ENCODE measurements at regions not wholly inside any gene's neighbourhood (a gene's known extent, or its start where the extent isn't known, plus 50 kb on each side); places are given as distances from the start of the nearest gene placed in this dataset.
"Not testable (repeated sequence)": the region's sequence is repeated elsewhere in the genome, so short reads cannot be mapped to it uniquely, and the experiment has no call there.

GRCh38 chr1:101185421-101185820 lies 51.4 kb upstream of the S1PR1 start:
- no peak for DNase-seq

GRCh38 chr1:101183388-101183699 lies 53.5 kb upstream of the S1PR1 start:
- DNase-seq, result no peak

GRCh38 chr1:101182627-101183387 lies 54.0 kb upstream of the S1PR1 start:
- no peak for DNase-seq

- no peak for DNase-seq
These were observed 54.9 kb upstream of the S1PR1 start for GRCh38 chr1:101181930-101182329.

GRCh38 chr1:101178688-101179491 lies 57.9 kb upstream of the S1PR1 start:
- no peak for DNase-seq

GRCh38 chr1:101178341-101178687 lies 58.5 kb upstream of the S1PR1 start:
- DNase-seq, result no peak

- DNase-seq, result no peak
These were observed 60.9 kb upstream of the S1PR1 start for GRCh38 chr1:101175886-101176285.

GRCh38 chr1:101175466-101175865 lies 61.4 kb upstream of the S1PR1 start:
- no peak for DNase-seq

DNA sequence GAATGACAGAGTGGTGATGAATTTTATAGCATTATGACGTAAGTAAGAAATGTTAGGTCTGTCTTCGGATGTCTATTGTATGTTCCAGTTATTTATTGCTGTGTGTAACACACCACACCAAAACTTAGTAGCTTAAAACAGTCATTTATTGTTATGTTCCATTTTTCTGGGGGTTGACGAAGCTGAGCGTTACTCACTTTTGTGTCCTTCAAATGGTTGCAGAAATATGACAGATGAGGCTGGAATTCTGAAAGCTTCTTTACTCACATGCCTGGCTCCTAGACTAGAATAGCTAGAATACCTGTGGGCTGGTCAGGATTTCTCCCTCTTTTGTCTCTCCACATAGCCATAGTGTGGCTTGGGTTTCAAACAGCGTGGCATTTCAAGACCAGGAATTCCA lies 62.1 kb upstream of the S1PR1 start:
- no peak for DNase-seq

GRCh38 chr1:101174298-101174697 lies 62.5 kb upstream of the S1PR1 start:
- not testable (repeated sequence) for DNase-seq

DNA sequence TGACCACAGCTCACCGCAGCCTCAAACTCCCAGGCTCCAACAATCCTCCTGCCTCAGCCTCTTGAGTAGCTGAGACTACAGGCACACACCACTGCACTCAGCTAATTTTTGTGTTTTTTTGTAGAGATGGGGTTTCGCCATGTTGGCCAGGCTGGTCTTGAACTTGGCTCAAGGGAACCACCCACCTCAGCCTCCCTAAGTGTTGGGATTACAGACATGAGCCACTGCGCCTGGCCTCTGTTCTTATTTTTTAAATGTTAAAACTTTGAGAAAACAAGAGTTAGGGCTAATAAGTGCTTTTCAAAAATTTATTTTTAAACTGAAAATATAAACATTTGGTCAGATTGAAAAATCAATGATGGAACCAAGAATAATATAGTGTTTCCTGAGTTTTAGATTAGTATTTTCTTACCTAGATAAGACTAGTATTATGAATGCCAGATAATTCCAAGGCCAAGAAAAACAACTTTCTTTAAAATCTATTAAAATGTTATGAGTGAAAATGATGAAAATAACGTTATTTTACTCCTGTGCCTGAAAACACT lies 66.2 kb upstream of the S1PR1 start:
- no peak for DNase-seq

DNA sequence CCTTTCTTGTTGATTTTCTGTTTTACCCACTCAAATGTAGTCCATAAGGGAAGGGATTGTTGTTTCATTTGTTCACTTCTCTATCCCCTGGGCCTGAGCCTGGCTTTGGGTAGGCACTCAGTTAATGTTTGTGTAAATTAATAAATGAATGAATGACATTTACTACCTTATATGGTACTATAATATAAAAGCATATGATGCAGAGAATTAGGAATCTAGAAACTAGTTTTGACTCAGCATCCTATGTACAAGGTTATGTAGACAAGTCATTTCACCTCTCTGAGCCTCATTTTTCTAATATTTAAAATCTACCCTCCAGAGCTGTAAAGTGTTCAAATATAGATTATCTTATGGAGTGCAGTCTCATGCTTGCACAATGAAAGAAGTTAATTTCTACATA lies 68.9 kb upstream of the S1PR1 start:
- no peak for DNase-seq

- DNase-seq, result no peak
These were observed 70.2 kb upstream of the S1PR1 start for GRCh38 chr1:101166583-101167120.

DNA sequence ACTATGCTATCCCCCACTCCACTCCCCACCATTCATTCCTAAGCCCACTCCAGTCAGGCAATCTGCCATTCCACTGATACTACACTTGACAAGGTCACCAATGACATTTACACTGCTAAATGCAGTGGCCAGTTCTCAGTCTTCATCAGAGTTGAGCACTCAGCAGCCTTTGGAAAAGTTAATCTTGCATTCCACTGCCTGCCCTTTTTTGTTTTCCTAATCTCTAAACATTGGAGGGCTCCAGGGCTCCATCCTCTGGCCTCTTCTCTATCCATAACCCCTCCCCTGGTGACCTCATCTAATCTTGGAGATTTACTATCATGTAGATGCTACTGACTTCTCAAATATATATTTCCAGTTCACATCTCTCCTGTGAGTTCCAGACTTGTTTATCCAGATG lies 70.9 kb upstream of the S1PR1 start:
- DNase-seq, result no peak

DNA sequence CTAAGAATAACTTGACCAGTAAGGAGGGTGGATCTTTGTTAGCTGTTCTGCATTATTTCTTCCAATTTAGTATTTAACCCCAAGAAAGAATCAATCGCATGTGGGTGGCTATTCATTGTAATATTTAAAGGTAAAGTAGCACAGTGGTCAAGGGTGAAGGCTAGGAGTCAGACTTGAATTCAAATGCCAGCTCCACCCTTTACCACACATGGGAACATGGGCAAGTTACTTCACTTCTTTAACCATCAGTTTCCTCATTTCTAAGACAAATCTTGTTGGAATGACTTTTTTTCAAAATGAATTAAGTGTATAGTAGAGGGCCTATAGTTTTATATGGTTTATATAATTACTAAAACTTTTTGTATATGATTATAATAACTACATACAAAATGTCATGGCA lies 71.3 kb upstream of the S1PR1 start:
- no peak for DNase-seq

- DNase-seq, result no peak
These were observed 72.0 kb upstream of the S1PR1 start for GRCh38 chr1:101164776-101165175.

DNA sequence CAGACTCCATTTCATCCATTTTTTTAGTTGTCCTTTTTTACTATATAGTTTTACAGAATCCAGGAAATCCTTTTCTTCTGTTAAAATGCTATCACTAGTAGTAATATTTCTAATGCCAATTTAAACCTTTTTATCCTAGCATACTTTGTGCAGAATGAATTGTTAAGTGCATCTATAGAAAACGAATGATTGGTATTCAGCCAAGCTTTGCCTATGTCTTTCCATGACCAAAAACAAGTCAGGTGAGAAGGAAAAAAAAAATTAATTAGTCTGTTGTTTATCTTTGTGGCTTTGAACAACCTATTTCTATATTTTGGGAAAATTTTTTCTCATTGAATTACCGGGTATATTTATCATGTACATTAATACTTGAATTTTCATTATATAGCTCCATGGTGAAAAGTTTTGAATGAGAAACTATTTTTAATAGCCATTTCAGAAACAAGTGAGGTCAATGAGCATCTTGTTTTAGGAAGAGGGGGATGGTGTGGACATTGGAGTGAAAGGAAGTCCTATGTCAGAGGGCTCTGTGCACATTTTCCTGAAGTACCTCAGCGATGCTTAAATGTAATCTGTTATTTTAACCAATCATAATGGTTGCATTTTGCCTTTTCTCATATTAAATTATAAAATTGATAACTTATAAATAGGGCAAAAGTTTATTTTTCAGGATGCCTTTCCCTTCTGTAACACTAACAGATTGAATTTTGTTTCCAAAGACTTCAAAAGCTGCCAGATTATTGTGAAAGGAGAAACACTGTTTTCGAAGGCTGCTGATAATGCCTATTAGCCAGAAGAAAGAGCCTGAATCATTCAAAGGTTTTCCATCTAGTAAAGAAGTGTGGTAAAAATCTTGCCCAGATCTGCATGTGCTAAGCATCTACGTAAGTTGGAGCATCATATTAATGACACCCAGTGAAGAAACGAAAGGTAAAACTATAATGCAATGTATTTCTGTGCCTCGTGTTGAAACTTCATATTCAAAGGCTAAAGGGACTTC lies 73.8 kb upstream of the S1PR1 start:
- no peak for DNase-seq

GRCh38 chr1:101162300-101162699 lies 74.5 kb upstream of the S1PR1 start:
- DNase-seq, result no peak

DNA sequence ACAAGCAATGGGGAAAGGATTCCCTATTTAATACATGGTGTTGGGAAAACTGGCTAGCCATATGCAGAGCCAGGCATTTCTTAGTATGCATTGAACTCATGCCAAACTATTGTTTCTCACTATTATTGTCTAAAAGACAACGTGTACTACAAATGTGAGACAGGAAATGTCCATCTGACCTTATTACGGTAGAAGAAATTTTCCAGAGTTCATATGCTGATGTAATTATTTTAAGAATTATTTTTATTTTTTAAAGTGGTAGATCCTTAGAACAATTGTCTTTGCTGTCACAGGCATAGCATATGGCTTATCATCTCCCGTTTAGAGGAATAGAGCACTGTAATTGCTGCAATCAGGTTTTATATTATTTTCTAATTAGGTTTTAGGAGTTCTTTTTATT lies 75.2 kb upstream of the S1PR1 start:
- DNase-seq, result no peak

GRCh38 chr1:101158424-101158823 lies 78.4 kb upstream of the S1PR1 start:
- DNase-seq, result no peak

GRCh38 chr1:101154547-101154946 lies 82.3 kb upstream of the S1PR1 start:
- no peak for DNase-seq

DNA sequence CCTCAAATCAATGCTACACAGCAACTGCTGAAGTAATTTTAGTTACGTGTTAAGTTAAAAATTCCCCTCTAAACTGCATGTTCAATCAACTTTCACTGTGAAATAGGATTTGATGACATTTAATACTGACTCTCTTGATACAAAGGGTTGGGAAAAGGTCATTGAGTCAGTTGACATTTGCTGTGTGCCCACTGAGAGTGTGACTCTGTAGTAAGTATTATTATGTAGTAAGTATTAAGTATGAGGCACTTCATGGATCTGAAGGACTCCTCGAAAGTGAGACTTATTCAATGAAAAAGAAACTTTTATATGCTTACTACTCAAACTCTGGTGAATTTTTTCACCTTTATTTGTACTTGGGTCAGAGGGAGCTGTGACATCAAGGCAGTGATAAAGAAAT lies 83.1 kb upstream of the S1PR1 start:
- no peak for DNase-seq

GRCh38 chr1:101152633-101153032 lies 84.2 kb upstream of the S1PR1 start:
- DNase-seq, result no peak
